Uterus (tissue), 3 donors: ENCODE measurements at regions not wholly inside any gene's neighbourhood (a gene's known extent, or its start where the extent isn't known, plus 50 kb on each side); places are given as distances from the start of the nearest gene placed in this dataset.

ENCODE experiments used
- DNase-seq, 2 donors: peaks; one replicate each; pipeline ENCODE4 v3.0.0-alpha.2; 2019 to 2020
- H3K27ac ChIP-seq, 2 donors: fragments of 200-600 bp; sonication (generic); 1 replicate in 1 of 2; 2 replicates in 1 of 2; pipeline ENCODE4 v1.5.1; 2016 to 2018
- H3K27me3 ChIP-seq, 2 donors: fragments of 200-600 bp; sonication (generic); one replicate each; pipeline ENCODE4 v1.5.1; 2018 to 2019; ENCODE audit warnings: control low read depth in 1 of 2
- H3K36me3 ChIP-seq, 2 donors: fragments of 200-600 bp; sonication (generic); one replicate each; pipeline ENCODE4 v1.5.1; 2019; ENCODE audit warnings: control low read depth in 1 of 2
- H3K4me1 ChIP-seq, 2 donors: fragments of 200-600 bp; sonication (generic); one replicate each; pipeline ENCODE4 v1.5.1; 2018 to 2019; ENCODE audit warnings: control low read depth in 1 of 2
- H3K4me3 ChIP-seq, 2 donors: fragments of 200-600 bp; sonication (generic); 1 replicate in 1 of 2; 2 replicates in 1 of 2; pipeline ENCODE4 v1.5.1; 2018 to 2019; ENCODE audit warnings: mild to moderate bottlenecking in 1 of 2
- H3K9me3 ChIP-seq, 2 donors: fragments of 200-600 bp; sonication (generic); one replicate each; pipeline ENCODE4 v1.5.1; 2019; ENCODE audit warnings: control low read depth in 1 of 2
- CTCF ChIP-seq, 4 experiments: fragments of 200-600 bp in 2 of 4; fragments of 450-650 bp in 2 of 4; sonication (generic) in 2 of 4; IDR thresholded peaks; one replicate each; pipeline ENCODE4 v1.5.1; 2016 to 2019; ENCODE audit warnings: antibody characterized with exemption in 4 of 4, mild to moderate bottlenecking in 2 of 4, moderate library complexity in 1 of 4
- POLR2A ChIP-seq, 2 donors: fragments of 450-650 bp; IDR thresholded peaks; one replicate each; pipeline ENCODE4 v1.6.1; 2016; ENCODE audit warnings: antibody characterized with exemption in 2 of 2, mild to moderate bottlenecking in 1 of 2, moderate library complexity in 1 of 2
- intact Hi-C: fragments of 100-400 bp; cut with DNase I; formaldehyde crosslinking; loops from one replicate; pipeline ENCODE4 v1.15.1; 2023; ENCODE audit warnings: low total_unique reads
- donor health status: DM: yes; HTN: yes; CAD: no.

- TF ChIP-seq CTCF (IDR thresholded peaks at IDR 0.05) (no peak), POLR2A (IDR thresholded peaks at IDR 0.05) (no peak)
- intact Hi-C loops: no loop called here
- no peak overlapping the region for H3K4me3 ChIP-seq
- no peak for DNase-seq
- H3K27me3 ChIP-seq: no peaks in the 10 kb centered on the region
- no peaks in the 10 kb centered on the region for H3K4me1 ChIP-seq
- H3K36me3 ChIP-seq: no peaks in the 10 kb centered on the region
- H3K27ac ChIP-seq: no peak overlapping the region
- no peaks in the 10 kb centered on the region for H3K9me3 ChIP-seq
Observed at GRCh38 chr3:59450437-59450836, 400.6 kb upstream of the CFAP20DC start.

- DNase-seq: no peak
- intact Hi-C loops: no loop called here
- TF ChIP-seq CTCF (IDR thresholded peaks at IDR 0.05) (no peak), POLR2A (IDR thresholded peaks at IDR 0.05) (no peak)
Observed at GRCh38 chr3:59446775-59447465, 397.1 kb upstream of the CFAP20DC start.

GRCh38 chr3:59444676-59445075 lies 394.9 kb upstream of the CFAP20DC start:
- intact Hi-C loops: no loop called here
- Histone ChIP-seq H3K27ac (no peak overlapping the region), H3K4me3 (no peak overlapping the region), H3K9me3 (no peaks in the 10 kb centered on the region), H3K4me1 (no peaks in the 10 kb centered on the region), H3K27me3 (no peaks in the 10 kb centered on the region), H3K36me3 (no peaks in the 10 kb centered on the region)
- TF ChIP-seq CTCF (IDR thresholded peaks at IDR 0.05) (no peak), POLR2A (IDR thresholded peaks at IDR 0.05) (no peak)
- DNase-seq: no peak

More at GRCh38 chr3:59446775-59447465, 397.1 kb upstream of the CFAP20DC start:
- Histone ChIP-seq H3K9me3 (no peaks in the 10 kb centered on the region), H3K4me3 (no peak overlapping the region), H3K27me3 (no peaks in the 10 kb centered on the region), H3K36me3 (no peaks in the 10 kb centered on the region), H3K4me1 (no peaks in the 10 kb centered on the region), H3K27ac (peak overlapping the region in 1 of 2 donors; percentile 62)

- TF ChIP-seq CTCF (IDR thresholded peaks at IDR 0.05) (no peak), POLR2A (IDR thresholded peaks at IDR 0.05) (no peak)
- no peaks in the 10 kb centered on the region for H3K4me1 ChIP-seq
- no peaks in the 10 kb centered on the region for H3K9me3 ChIP-seq
- H3K4me3 ChIP-seq: no peak overlapping the region
- no peaks in the 10 kb centered on the region for H3K36me3 ChIP-seq
- intact Hi-C loops: no loop called here
- H3K27ac ChIP-seq: no peak overlapping the region
- DNase-seq: no peak
- H3K27me3 ChIP-seq: no peaks in the 10 kb centered on the region
Observed at GRCh38 chr3:59444294-59444671, 394.5 kb upstream of the CFAP20DC start.

- intact Hi-C loops: no loop called here
- Histone ChIP-seq H3K36me3 (no peaks in the 10 kb centered on the region), H3K9me3 (no peaks in the 10 kb centered on the region), H3K4me3 (no peak overlapping the region), H3K27me3 (no peaks in the 10 kb centered on the region), H3K27ac (no peak overlapping the region), H3K4me1 (no peaks in the 10 kb centered on the region)
- no peak for DNase-seq
- no peak for TF ChIP-seq CTCF (IDR thresholded peaks at IDR 0.05)
- no peak for TF ChIP-seq POLR2A (IDR thresholded peaks at IDR 0.05)
Observed at GRCh38 chr3:59443618-59444293, 393.9 kb upstream of the CFAP20DC start.
